Activated naive CD8-positive, alpha-beta T cell treated with anti-CD3 and anti-CD28 coated beads, Interleukin-2, amount 50 U/mL, for 24 hours (primary cell): ENCODE measurements at regions not wholly inside any gene's neighbourhood (a gene's known extent, or its start where the extent isn't known, plus 50 kb on each side); places are given as distances from the start of the nearest gene placed in this dataset.
"Not testable (repeated sequence)": the region's sequence is repeated elsewhere in the genome, so short reads cannot be mapped to it uniquely, and the experiment has no call there.

Experiments
- ATAC-seq: fragments of 150-1000 bp; cut with Tn5 transposase; one replicate; pipeline ENCODE4 v1.10.0; 2021
- DNase-seq: peaks from one replicate; pipeline ENCODE4 v3.0.0; 2021
- H3K27ac Mint-ChIP-seq: one replicate; pipeline ENCODE4 v1.8.0; 2021; ENCODE audit warnings: mild to moderate bottlenecking, mixed read lengths
- H3K27me3 Mint-ChIP-seq: one replicate; pipeline ENCODE4 v1.8.0; 2021; ENCODE audit warnings: mixed read lengths
- H3K36me3 Mint-ChIP-seq: one replicate; pipeline ENCODE4 v1.8.0; 2021; ENCODE audit warnings: low read depth, mixed read lengths
- H3K4me1 Mint-ChIP-seq: one replicate; pipeline ENCODE4 v1.8.0; 2021; ENCODE audit warnings: mixed read lengths
- H3K4me3 Mint-ChIP-seq: one replicate; pipeline ENCODE4 v1.8.0; 2021; ENCODE audit warnings: mild to moderate bottlenecking, moderate library complexity, mixed read lengths
- H3K9me3 Mint-ChIP-seq: one replicate; pipeline ENCODE4 v1.8.0; 2021; ENCODE audit warnings: mixed read lengths

DNA sequence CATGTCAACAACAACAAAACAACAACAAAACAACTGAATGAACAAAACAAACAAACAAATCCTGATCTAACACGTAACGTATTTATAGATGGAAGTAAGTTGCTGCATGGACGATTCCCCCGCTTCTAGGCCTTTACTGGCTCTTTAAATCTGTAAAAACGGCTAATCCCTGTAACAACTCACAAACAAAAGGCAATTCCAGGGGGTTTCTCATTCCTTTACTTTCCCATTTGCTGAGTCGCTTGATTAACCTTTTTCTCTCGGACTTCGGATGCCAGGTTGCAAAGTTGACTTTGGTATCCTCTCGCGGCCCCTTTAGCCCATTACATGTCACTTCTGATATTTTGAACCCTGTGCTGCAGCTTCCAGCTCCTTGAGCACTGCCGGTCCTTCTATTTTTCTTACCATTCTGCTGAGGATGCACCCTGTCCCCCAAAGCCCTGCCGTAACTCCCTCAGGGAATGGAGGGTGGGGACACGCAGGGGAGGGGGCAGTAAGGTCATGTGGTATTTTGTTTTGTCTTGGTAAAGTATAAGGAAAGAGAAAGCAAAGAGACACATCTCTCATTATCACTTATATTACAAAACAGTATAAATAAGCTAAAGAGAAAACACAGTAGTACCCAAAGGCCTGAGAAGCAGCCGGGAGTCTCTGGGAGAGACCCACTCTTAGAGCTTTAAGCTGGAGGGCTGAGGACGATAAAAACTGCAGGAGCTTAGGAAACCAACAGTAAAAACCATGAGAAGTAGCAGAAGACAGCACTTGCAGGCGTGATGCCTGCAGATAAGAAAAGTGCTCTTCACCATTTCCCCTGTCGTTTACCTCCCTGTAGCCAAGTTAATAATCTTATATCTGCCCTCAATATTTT is 457.8 kb upstream of the ZNF717 start:
- no peaks in the 10 kb centered on the region for H3K4me1 Mint-ChIP-seq
- ATAC-seq = no peak
- no peaks in the 10 kb centered on the region for H3K36me3 Mint-ChIP-seq
- peaks cover 18% of the 10 kb centered on the region for H3K9me3 Mint-ChIP-seq
- no peak overlapping the region for H3K4me3 Mint-ChIP-seq
- DNase-seq = no peak
- H3K27ac Mint-ChIP-seq = no peak overlapping the region
- no peaks in the 10 kb centered on the region for H3K27me3 Mint-ChIP-seq

- no peak overlapping the region for H3K4me3 Mint-ChIP-seq
- peaks cover 9% of the 10 kb centered on the region for H3K9me3 Mint-ChIP-seq
- H3K36me3 Mint-ChIP-seq = no peaks in the 10 kb centered on the region
- H3K27ac Mint-ChIP-seq = no peak overlapping the region
- no peaks in the 10 kb centered on the region for H3K27me3 Mint-ChIP-seq
- no peaks in the 10 kb centered on the region for H3K4me1 Mint-ChIP-seq
- no peak for DNase-seq
- ATAC-seq = no peak
Observed at GRCh38 chr3:76245073-76245472, 459.7 kb upstream of the ZNF717 start.

- ATAC-seq (no peak), DNase-seq (no peak)
- Mint-ChIP-seq H3K4me3 (no peak overlapping the region), H3K36me3 (no peaks in the 10 kb centered on the region), H3K27me3 (no peaks in the 10 kb centered on the region), H3K9me3 (peaks cover 5% of the 10 kb centered on the region), H3K4me1 (no peaks in the 10 kb centered on the region), H3K27ac (no peak overlapping the region)
Observed at GRCh38 chr3:76245622-76246021, 460.3 kb upstream of the ZNF717 start.

GRCh38 chr3:76264496-76264895 is 479.1 kb upstream of the ZNF717 start:
- H3K9me3 Mint-ChIP-seq = peaks cover 14% of the 10 kb centered on the region
- H3K4me1 Mint-ChIP-seq = no peaks in the 10 kb centered on the region
- H3K4me3 Mint-ChIP-seq = no peak overlapping the region
- ATAC-seq (no peak), DNase-seq (no peak)
- H3K27me3 Mint-ChIP-seq = no peaks in the 10 kb centered on the region
- H3K36me3 Mint-ChIP-seq = no peaks in the 10 kb centered on the region
- no peak overlapping the region for H3K27ac Mint-ChIP-seq

- Mint-ChIP-seq H3K4me1 (no peaks in the 10 kb centered on the region), H3K27me3 (no peaks in the 10 kb centered on the region), H3K9me3 (peaks cover 11% of the 10 kb centered on the region), H3K36me3 (no peaks in the 10 kb centered on the region), H3K27ac (no peak overlapping the region), H3K4me3 (no peak overlapping the region)
- no peak for ATAC-seq
- no peak for DNase-seq
Observed at GRCh38 chr3:76264911-76265310, 479.6 kb upstream of the ZNF717 start.

- H3K4me1 Mint-ChIP-seq = no peaks in the 10 kb centered on the region
- no peaks in the 10 kb centered on the region for H3K36me3 Mint-ChIP-seq
- H3K9me3 Mint-ChIP-seq = peaks cover 9% of the 10 kb centered on the region
- DNase-seq (no peak), ATAC-seq (no peak)
- H3K27me3 Mint-ChIP-seq = no peaks in the 10 kb centered on the region
- H3K27ac Mint-ChIP-seq = no peak overlapping the region
- H3K4me3 Mint-ChIP-seq = no peak overlapping the region
Observed at GRCh38 chr3:76266511-76266910, 481.2 kb upstream of the ZNF717 start.

GRCh38 chr3:76267851-76268380 is 482.6 kb upstream of the ZNF717 start:
- no peak for DNase-seq
- Mint-ChIP-seq H3K9me3 (peaks cover 9% of the 10 kb centered on the region), H3K27me3 (no peaks in the 10 kb centered on the region), H3K4me3 (no peak overlapping the region), H3K27ac (no peak overlapping the region), H3K4me1 (no peaks in the 10 kb centered on the region), H3K36me3 (no peaks in the 10 kb centered on the region)
- no peak for ATAC-seq

DNA sequence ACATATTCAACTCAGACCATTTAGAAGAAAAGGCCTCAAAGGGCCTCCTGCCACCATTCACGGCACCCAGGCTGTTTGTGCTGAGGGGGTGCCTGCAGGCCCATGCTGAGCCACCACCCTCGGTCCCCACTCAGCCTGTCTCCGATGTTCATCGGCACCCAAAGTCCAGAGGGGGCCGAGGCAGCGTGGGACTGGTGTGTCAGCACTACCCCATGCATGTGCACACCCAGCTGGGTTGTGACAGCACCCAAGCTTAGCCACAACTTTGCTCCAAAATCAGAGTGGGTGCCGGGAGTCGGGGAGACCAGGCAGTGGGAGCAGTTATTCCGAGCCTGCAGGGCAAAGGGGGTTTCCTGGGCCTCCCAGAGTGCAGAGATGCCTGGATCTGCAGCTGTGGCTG is 508.5 kb upstream of the ZNF717 start:
- H3K27ac Mint-ChIP-seq = no peak overlapping the region
- no peak overlapping the region for H3K4me3 Mint-ChIP-seq
- peaks cover 26% of the 10 kb centered on the region for H3K9me3 Mint-ChIP-seq

DNA sequence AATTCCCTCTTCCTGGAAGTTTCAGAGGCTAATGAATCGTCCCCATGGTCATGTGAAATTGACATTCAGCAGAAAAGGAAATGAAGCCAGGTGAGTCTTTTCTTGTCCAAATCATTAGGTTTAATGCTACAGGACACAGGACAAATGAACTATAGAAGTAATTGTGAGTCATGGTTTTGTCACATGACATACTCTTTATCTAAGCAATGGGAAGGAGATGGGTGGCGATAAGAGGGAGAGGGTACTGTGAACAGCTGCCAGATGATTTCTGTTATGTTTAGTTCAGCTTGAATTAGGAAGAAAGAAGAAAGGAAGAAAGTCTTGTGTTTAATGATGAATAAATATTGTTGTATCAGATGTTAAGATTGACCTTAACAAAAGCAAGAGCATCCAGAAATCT is 515.4 kb upstream of the ZNF717 start:
- Mint-ChIP-seq H3K9me3 (peaks cover 26% of the 10 kb centered on the region), H3K4me1 (no peaks in the 10 kb centered on the region), H3K36me3 (no peaks in the 10 kb centered on the region), H3K27me3 (no peaks in the 10 kb centered on the region), H3K27ac (no peak overlapping the region), H3K4me3 (no peak overlapping the region)
- ATAC-seq (no peak), DNase-seq (no peak)

More for the DNA sequence above, 508.5 kb upstream of the ZNF717 start:
- ATAC-seq (no peak), DNase-seq (no peak)
- H3K27me3 Mint-ChIP-seq = no peaks in the 10 kb centered on the region
- H3K36me3 Mint-ChIP-seq = no peaks in the 10 kb centered on the region
- H3K4me1 Mint-ChIP-seq = no peaks in the 10 kb centered on the region

- Mint-ChIP-seq H3K27ac (no peak overlapping the region), H3K9me3 (peaks cover 16% of the 10 kb centered on the region), H3K27me3 (no peaks in the 10 kb centered on the region), H3K36me3 (no peaks in the 10 kb centered on the region), H3K4me3 (no peak overlapping the region), H3K4me1 (no peaks in the 10 kb centered on the region)
- ATAC-seq = no peak
- DNase-seq = no peak
Observed at GRCh38 chr3:76307556-76307955, 522.2 kb upstream of the ZNF717 start.

DNA sequence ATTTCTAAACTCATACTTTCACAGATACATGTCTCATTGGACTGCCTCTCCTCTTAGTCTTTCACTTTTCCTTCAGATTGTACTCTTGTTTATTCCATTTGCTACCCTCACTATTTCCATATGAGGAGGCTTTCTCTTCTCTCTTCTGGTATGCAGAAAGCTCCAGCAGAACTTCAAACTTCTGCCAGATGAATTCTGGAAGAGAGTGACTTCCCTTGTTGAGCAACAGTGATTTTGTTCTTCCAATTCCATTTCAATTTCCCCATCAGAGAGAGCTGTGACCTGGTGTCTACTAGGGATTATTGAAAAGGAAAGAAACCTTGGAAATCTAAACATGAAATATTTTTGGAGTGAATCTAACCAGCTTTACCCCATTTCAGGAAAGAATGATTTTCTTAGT is 523.2 kb upstream of the ZNF717 start:
- H3K4me3 Mint-ChIP-seq = no peak overlapping the region
- DNase-seq = no peak
- no peak overlapping the region for H3K27ac Mint-ChIP-seq
- H3K27me3 Mint-ChIP-seq = no peaks in the 10 kb centered on the region
- no peaks in the 10 kb centered on the region for H3K4me1 Mint-ChIP-seq
- H3K36me3 Mint-ChIP-seq = no peaks in the 10 kb centered on the region
- peaks cover 16% of the 10 kb centered on the region for H3K9me3 Mint-ChIP-seq
- no peak for ATAC-seq

DNA sequence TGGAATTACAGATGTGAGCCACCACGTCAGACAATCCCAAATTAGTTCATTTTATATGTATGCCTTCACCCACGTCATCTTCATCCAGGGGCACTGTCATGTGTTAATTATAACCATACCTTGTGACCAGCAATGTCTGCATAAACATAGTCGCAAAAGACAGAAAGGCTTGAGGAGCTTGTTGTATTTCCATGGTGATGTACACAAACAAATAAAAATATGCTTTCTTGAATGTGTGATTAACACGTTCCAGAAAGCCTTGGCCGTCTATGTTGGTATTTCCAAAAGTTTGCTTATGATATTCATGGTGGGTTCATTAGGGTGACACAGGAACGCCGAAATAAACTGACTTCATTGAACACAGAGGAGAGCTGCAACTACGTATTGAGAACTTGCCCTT is 524.7 kb upstream of the ZNF717 start:
- Mint-ChIP-seq H3K36me3 (no peaks in the 10 kb centered on the region), H3K4me3 (no peak overlapping the region), H3K4me1 (no peaks in the 10 kb centered on the region), H3K9me3 (peaks cover 12% of the 10 kb centered on the region), H3K27ac (no peak overlapping the region), H3K27me3 (no peaks in the 10 kb centered on the region)
- DNase-seq (no peak), ATAC-seq (no peak)

GRCh38 chr3:76310667-76311066 is 525.3 kb upstream of the ZNF717 start:
- H3K4me1 Mint-ChIP-seq = no peaks in the 10 kb centered on the region
- no peak overlapping the region for H3K27ac Mint-ChIP-seq
- peaks cover 12% of the 10 kb centered on the region for H3K9me3 Mint-ChIP-seq
- no peaks in the 10 kb centered on the region for H3K36me3 Mint-ChIP-seq
- no peak overlapping the region for H3K4me3 Mint-ChIP-seq
- ATAC-seq (no peak), DNase-seq (no peak)
- H3K27me3 Mint-ChIP-seq = no peaks in the 10 kb centered on the region

GRCh38 chr3:76311941-76312340 is 526.6 kb upstream of the ZNF717 start:
- H3K27ac Mint-ChIP-seq = no peak overlapping the region
- H3K27me3 Mint-ChIP-seq = no peaks in the 10 kb centered on the region
- no peaks in the 10 kb centered on the region for H3K36me3 Mint-ChIP-seq
- no peak overlapping the region for H3K4me3 Mint-ChIP-seq
- no peak for DNase-seq
- peaks cover 14% of the 10 kb centered on the region for H3K9me3 Mint-ChIP-seq
- H3K4me1 Mint-ChIP-seq = no peaks in the 10 kb centered on the region
- no peak for ATAC-seq

- H3K4me1 Mint-ChIP-seq, H3K36me3 Mint-ChIP-seq, H3K9me3 Mint-ChIP-seq, H3K27me3 Mint-ChIP-seq, ATAC-seq, H3K27ac Mint-ChIP-seq, DNase-seq, H3K4me3 Mint-ChIP-seq: not testable (repeated sequence)
Observed at GRCh38 chr3:76315906-76316305, 530.6 kb upstream of the ZNF717 start.
